ENCODE measurements at regions not wholly inside any gene's neighbourhood (a gene's known extent, or its start where the extent isn't known, plus 50 kb on each side); places are given as distances from the start of the nearest gene placed in this dataset.

- DNase-seq, result no peak
These were observed 258.3 kb upstream of the NAV3 start for GRCh38 chr12:77572371-77572770.

- no peak for DNase-seq
These were observed 258.9 kb upstream of the NAV3 start for GRCh38 chr12:77571768-77572167.

- DNase-seq, result no peak
These were observed 259.6 kb upstream of the NAV3 start for GRCh38 chr12:77571127-77571526.

- DNase-seq, result no peak
These were observed 260.8 kb upstream of the NAV3 start for GRCh38 chr12:77569876-77570275.

GRCh38 chr12:77560714-77561113 lies 270.0 kb upstream of the NAV3 start:
- DNase-seq, result no peak

GRCh38 chr12:77559400-77560074 lies 271.2 kb upstream of the NAV3 start:
- no peak for DNase-seq

- no peak for DNase-seq
These were observed 275.6 kb upstream of the NAV3 start for GRCh38 chr12:77555074-77555473.

- no peak for DNase-seq
These were observed 276.6 kb upstream of the NAV3 start for GRCh38 chr12:77553976-77554619.

- DNase-seq, result no peak
These were observed 281.1 kb upstream of the NAV3 start for GRCh38 chr12:77549383-77550128.

GRCh38 chr12:77548797-77549196 lies 281.9 kb upstream of the NAV3 start:
- DNase-seq, result no peak

GRCh38 chr12:77540097-77540496 lies 290.6 kb upstream of the NAV3 start:
- DNase-seq, result no peak

- no peak for DNase-seq
These were observed 293.0 kb upstream of the NAV3 start for GRCh38 chr12:77537663-77538062.

- DNase-seq, result no peak
These were observed 295.0 kb upstream of the NAV3 start for GRCh38 chr12:77535734-77536133.

- no peak for DNase-seq
These were observed 298.8 kb upstream of the NAV3 start for GRCh38 chr12:77531912-77532311.

- no peak for DNase-seq
These were observed 308.4 kb upstream of the NAV3 start for GRCh38 chr12:77522247-77522646.

- no peak for DNase-seq
These were observed 309.1 kb upstream of the NAV3 start for GRCh38 chr12:77521508-77522115.

GRCh38 chr12:77514511-77514910 lies 316.2 kb upstream of the NAV3 start:
- no peak for DNase-seq

GRCh38 chr12:77510985-77511384 lies 319.7 kb upstream of the NAV3 start:
- DNase-seq, result no peak

GRCh38 chr12:77504466-77504865 lies 326.2 kb upstream of the NAV3 start:
- DNase-seq, result no peak

- DNase-seq, result no peak
These were observed 330.6 kb upstream of the NAV3 start for GRCh38 chr12:77500089-77500488.

- no peak for DNase-seq
These were observed 333.0 kb upstream of the NAV3 start for GRCh38 chr12:77497647-77498046.

GRCh38 chr12:77496714-77497113 lies 334.0 kb upstream of the NAV3 start:
- no peak for DNase-seq

Measured in nucleus accumbens (tissue), 56 donors.